DMS79 (cell line): ENCODE measurements at regions not wholly inside any gene's neighbourhood (a gene's known extent, or its start where the extent isn't known, plus 50 kb on each side); places are given as distances from the start of the nearest gene placed in this dataset.
"Not testable (repeated sequence)": the region's sequence is repeated elsewhere in the genome, so short reads cannot be mapped to it uniquely, and the experiment has no call there.

ENCODE experiments used
- DNase-seq: peaks from one replicate; lab custom pipeline; 2025; lab: John Stamatoyannopoulos, UW

DNA sequence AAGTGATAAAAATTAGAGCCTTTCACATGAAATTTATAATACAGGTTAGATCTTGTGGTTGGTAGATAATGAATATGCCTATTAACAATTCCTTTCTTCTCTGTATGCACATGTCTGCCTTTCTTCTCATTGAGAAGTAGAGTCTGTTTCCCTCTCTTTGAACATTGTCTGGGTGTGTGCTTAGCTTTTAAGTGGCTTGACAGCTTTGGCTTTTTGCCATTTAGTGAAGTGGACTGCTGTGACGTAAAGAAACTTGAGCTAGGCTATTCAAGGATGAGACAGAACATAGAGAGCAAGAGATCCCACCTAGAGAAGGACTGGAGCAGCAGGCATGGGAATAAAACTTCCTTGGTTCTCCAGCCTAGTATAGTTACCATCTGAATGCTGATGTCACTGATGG is 996.7 kb upstream of the CELF2 start:
- DNase-seq, result no peak

DNA sequence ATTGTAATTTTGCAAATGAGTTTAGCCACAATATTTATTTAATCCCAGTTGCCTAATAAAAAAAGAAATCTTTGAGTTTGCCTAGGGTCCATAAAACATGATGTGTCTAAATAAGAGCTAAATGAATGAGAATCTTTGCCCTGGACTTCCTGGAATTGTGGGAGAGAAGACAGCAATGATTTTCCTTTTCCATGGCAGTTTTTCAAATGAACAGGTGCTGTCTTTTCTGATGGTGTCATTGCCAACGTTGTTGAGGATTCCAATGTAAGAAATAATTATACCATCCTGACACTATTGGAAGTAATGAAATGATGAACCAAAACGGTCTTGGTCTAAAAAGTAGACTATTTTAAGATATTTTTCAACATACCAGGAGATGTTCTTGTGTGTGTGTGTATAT is 984.7 kb upstream of the CELF2 start:
- no peak for DNase-seq

DNA sequence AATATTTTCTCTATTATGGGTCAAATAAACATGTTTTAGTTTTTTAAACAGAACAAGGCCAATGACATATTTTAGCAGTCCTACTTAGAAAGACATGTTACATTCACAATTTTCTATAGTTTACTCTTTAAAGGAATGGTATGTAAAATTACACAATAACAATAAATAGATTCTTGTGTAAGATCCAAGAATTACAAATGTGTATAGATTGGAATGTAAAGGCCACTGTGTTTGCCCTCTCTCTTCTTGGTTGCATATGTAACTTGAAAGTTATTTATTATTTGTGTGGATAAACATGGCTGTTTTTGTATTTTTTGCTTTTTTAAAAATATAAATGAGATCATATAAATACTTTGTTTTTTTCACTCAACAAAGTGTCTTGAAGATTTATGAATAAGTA is 979.3 kb upstream of the CELF2 start:
- DNase-seq, result no peak

DNA sequence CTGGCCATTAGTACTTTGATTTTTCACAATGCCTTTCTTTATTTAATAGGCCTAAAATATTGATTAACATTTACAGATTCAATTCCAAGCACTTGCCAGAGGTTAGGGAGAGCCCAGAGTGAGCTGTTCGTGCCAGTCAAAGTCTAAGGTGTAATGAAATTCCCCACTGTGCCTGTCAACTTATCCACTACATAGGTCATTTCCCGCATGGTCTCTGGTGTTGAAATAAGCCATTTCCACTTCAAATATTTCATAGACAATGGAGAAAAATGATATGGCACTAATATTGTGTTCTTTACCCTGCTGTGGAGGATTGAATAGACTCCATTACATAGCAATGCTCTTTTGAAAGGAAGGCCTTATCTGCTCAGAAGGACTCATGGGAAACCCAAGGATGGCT is 978.1 kb upstream of the CELF2 start:
- DNase-seq, result no peak

DNA sequence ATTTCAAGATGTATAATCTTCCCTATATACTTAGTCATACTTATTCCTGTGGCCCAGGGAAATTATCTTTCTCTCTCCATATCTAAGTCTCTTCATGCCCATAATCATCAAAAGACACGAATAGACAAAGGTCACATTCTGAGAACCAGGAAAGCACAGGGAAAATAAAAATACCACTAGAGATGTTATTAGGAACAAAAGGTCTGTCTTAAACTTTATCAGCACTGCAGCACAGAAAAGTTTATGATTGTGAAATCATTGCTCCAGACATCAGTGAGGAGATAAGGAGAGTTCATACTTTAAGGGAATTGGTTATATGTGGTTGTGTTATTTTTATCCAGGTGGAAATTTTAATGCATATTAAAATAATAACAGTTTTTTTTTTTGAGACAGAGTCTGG is 974.6 kb upstream of the CELF2 start:
- no peak for DNase-seq

DNA sequence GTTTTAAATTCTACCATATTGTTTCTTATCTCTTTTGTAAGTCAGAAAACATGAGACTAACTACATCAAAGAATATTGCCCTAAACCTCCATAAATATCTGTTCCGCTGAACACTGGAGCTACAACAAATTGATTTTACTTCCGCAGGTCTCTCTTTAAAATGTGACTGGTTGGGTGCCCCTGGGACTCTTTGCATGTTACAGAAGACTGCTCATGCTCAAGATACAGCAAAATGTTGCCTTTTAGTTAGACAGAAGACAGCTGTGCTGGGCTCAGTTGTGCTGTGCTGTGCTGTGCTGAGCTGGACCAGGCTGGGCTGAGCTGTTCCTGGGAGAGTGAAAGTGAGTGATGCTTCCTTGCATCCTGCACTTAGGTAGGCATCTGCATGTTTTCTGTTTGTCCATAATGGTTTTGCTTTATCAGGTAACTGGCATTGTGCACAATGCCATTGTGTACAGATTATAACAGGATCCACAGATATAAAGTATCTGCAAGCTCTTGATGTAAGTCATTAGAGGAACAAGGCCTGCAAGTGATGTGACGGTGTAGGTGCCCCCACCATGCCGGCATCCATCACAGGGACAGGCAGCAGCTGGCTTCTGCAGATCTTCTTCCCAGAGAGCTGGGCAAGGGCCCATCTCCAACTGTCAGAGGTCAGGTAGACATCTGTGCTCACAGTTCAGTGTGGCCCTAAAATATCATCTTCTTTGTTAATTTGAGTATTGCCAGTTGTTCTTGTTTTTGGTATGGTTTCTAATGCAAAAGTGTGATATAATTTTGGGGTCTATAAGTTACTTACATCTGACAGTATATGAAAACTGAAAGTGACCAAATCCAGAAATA is 972.5 kb upstream of the CELF2 start:
- DNase-seq, result no peak

DNA sequence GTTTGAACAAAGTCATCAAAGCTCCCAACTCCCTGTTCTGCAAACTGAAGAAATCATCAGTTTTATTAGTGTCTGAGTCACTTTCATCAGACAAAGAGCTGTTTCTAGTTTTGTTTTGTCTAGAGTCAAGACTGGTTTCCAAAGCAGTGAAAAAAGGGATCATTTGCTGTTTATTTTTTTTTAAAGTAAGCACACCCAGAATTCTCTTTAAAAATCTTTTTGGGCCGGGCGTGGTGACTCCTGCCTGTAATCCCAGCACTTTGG is 972.0 kb upstream of the CELF2 start:
- no peak for DNase-seq

DNA sequence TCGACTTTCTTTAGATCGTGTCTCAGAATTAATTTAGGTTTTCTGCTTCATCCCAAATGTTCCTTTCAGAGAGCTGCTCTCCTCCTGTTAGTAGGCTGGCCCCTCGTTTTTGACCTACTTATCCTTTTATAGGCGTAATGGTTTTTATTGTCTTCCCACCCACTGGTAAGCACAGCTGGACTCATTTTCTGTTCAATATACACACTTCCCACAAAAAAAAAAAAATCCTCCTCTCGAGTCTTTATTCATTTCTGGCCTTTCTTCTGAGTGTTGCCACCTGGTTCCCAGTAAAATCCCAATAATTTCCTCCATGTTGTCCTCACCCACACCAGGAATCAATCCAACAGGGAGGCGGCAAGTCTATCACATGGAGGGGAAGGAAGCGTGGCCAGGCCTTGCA is 970.2 kb upstream of the CELF2 start:
- DNase-seq, result no peak

DNA sequence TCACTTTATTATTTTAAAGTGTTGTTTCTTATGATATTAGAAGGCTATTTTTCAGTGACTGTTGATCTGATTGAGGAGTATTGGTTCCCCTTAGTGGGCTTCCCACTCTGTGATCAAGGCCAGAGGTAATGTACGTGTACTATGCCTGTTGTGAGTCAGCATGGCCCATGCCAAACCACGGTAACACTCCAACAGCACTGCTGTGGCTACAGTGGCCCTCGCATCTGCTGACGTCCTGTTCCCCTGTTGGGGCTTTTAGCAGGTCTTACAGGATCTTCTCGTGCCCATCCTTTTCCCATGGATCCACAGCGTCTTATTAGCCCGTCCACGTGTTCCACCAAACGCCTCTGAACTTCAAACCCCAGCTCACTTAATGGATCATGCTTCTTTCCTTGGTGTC is 964.6 kb upstream of the CELF2 start:
- DNase-seq, result no peak

DNA sequence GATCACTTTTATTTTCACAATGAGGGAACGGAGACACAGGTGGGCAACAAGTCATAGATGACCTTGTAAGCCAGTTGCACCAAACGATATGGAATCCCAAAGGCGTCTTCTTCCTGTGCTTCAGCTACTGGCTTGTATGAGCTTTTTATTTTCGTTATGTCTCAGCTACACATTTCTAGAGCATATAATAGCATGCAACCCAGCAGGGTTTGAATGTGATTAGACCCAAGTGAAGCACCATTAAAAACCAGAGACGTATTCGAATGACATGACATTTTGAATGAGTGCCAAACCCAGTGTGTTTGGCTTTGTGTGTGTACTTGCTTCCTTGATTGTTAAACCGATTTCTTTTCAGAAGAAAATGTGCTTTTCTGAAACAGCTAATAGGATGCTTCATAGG is 963.2 kb upstream of the CELF2 start:
- DNase-seq, result no peak

DNA sequence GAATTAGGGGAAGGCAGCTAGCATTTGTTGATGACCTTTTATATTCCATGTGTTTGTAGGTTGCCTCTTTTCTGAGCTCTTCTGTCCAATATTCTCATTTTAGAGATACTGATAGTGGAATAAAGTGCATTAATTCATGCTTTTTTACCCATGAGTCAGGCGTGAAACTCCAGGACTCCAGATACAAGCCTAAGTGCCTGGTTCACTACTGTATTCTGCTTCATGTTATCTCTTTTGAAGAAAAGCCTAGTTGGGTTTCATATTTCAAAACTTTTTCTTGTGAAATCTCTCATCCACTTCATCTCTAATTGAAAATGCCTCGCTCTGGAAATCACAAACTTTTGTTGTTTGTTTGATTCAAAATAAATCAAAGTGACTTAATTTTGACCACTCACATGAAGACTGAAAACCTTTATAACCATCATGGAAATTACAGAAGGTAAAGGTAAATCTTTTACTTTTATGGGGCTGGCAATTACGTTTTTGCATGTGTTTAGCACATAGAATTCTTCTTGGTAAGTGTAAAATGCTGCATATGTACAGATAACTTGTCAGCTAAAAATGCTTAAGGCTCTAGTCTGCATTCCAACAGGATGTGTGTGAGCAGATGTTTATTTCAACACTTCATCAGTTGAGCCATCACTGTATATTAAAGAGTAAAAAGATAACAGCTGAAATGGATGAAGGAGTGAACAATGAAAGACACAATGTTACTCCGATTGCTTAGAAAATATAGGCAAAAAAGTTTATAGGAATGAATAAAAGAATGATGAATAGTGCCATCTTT is 961.8 kb upstream of the CELF2 start:
- no peak for DNase-seq

DNA sequence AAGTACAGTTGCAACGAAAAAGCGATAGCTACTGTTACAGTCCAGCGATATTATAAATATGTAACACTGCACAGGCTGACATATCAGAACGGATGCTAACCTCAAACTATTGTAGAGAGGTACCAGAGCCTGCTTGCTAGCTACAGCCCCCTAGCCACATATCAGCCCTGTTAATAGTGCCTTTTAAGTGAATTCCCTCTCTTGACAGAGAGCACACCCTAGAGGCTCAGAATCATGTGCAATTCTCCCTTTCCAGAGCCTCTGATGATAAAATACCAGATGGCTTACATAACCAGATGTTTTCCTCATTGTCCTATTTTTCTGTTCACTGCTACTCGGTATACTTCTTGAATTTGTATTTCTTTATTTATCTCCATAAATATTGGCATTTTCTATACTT is 960.7 kb upstream of the CELF2 start:
- DNase-seq, result no peak

DNA sequence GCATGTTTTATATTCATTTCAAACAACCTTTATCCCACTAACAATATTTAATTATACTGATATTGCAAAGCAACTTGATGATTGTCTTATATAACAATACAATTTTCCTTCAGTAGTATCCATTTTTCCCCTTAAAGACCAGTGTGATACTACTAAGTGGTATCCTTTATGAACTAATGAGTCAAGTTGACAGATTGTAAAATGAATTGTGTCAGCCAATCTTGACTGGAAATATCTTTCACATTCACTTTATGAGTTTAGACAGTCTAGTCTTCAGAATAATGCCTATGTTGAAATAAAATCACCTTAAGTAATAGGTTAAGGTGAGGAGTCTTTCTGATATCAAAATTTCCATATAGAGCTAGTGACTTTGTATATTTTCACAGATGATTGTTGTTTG is 950.0 kb upstream of the CELF2 start:
- DNase-seq, result no peak

DNA sequence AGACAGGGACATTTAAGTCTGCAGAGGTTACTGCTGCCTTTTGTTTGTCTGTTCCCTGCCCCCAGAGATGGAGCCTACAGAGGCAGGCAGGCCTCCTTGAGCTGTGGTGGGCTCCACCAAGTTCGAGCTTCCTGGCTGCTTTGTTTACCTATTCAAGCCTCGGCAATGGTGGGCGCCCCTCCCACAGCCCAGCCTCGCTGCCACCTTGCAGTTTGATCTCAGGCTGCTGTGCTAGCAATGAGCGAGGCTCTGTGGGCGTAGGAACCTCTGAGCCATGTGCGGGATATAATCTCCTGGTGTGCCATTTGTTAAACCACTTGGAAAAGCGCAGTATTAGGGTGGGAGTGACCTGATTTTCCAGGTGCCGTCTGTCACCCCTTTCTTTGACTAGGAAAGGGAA is 942.8 kb upstream of the CELF2 start:
- DNase-seq, result not testable (repeated sequence)

DNA sequence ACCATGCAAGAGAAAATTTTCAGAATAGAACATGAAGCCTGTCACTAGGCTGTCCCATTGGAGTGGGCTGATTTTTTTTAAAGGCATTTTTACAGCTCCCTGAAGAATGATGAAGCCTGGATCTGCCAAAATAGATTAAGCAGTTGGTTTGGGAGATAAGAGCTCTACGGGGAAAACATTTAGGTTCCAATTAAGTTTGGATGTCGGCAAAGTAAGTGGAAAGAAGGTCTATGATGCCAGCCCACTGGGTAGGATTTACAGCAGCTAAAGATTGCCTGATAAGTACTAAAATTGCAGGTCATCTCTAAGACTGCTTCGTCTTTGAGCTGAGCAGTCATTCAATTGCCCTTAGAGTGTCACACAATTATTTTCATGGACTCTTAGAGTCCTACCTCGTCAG is 939.2 kb upstream of the CELF2 start:
- DNase-seq, result no peak

DNA sequence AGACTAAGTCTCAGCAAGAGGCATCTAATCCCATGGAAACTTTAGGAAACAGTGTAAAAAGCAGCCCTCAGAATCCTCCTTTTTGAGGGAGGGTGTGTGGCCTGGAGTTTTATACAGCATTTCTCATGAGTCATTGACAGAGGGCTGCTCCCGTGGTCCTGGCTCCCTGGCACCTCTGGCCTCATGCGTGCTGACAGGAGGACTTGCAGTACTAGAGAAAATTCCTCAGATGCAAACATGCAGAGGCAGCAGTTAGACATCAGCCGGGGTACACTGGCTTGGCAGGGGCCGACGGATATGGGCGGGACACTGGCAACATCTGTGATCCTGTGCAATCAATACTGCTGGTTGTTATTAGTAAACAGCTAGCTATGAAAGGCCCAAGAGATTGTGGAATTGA is 925.1 kb upstream of the CELF2 start:
- no peak for DNase-seq

DNA sequence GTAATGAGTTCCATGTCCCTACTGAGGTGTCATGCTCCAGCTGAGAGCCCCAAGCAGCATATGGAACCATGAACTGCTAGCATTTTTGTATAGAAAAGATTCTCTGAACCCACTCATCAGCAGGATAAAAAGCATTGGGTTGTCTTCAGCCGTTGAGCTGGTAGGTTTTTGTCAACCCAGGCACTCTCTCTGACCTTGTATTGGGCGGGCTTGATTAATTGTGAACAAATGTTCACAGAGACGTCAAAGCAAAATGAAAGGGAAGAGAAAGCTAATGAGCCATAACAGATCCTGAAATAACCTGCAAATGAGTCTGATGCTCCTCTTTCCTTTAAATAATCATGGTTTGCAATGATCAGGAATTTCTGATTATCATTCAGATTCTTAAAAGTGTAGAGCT is 924.7 kb upstream of the CELF2 start:
- no peak for DNase-seq

DNA sequence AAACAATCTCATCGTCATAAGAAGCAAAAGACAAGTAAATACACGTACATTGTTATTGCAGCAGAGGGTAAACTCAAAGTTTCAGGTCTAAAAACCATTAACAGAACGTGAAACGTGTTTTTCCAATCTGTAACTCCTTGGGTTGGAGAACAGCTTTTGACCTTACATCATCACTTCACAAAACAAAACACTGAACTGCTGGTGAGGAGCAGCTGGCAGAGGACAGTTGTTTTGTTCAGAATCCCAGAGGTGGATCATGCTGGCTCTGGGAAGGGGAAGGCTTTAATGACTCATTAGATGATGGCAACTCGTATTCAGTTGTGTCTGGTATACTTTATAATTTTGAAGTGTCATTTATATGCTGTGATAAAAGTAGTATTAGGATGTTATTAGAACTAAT is 923.0 kb upstream of the CELF2 start:
- DNase-seq, result no peak

DNA sequence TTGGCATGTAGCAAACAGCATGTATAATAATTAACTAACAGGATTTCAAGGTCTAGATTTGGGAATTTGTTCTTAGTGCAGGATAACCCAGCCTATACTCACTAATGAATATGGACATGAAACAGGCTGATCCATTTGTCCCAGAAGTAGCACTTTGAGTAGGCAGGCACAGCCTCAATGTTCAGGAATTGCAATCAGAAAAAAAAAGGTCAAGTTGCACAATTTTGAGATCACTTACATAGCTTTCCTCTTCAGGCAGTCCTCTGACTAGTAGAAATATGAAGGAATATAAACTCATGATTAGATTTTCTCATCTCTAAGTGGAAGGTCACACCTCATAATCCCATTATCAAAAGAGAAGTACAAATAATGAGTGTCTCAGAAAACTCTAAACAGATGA is 921.4 kb upstream of the CELF2 start:
- DNase-seq, result no peak

DNA sequence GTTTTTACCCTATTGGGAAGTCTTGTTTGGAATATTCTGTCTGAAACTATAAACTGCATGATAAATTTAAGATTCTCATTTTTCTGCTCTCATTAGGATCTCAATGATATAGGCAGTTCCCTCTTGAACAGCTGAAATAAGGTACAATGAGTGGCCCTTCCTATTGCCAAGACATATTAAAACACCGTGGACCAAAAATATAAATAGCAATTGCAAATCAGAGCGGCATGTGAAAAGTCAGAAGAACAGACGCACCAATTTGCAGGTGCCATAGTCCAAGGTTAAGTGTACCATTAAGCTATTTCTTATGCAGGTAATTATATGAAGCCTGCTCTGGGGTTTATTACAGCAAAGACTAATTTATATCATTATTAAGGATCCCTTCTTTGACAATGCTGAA is 920.8 kb upstream of the CELF2 start:
- no peak for DNase-seq

DNA sequence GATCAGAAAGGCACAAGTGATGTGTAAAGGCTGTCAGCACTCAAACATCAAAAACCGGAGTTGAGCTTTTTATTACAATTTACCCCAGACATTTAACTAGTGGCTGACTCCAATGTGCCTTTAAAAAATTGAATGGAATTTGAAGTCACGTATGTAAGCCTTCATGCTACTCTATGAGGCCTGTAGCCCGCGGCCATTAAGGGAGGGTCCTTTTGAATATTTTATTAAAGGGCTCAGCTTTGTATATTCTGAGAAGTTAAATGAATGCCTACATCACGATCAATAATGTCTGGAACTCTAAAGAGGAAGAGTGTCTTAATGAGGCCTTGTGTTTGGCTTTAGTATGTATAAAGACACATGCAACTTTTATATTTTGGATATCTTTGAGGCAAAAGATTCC is 916.6 kb upstream of the CELF2 start:
- no peak for DNase-seq

DNA sequence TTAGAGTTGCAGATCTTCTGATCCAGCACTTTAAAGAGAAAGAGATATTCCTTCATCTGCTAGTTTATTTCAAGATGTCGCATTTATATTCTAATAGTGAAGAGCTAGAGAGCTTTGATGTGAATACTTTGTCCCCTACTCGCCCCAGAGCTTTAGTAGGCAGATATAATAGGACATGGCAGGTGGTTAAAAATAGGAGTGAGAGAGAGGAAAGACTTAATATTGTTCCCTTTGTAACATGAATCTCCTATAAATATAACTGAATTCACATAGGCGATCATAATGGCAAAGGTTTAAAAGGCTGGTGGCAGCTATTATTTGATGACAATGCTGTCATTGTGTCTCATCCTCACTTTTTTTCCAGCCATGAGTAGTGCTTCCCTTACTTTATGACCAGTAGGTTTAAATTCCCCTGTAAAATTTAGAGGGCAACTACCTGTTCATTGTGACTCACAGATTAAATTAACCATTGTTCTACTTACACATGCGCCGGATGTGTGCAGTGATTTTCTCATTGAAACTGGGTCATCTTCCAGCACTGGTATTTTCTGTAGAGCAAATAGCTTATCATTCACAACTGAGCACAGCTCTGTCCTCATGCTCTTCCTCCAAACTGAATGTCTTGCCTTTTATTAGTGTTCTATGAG is 906.7 kb upstream of the CELF2 start:
- DNase-seq, result no peak

DNA sequence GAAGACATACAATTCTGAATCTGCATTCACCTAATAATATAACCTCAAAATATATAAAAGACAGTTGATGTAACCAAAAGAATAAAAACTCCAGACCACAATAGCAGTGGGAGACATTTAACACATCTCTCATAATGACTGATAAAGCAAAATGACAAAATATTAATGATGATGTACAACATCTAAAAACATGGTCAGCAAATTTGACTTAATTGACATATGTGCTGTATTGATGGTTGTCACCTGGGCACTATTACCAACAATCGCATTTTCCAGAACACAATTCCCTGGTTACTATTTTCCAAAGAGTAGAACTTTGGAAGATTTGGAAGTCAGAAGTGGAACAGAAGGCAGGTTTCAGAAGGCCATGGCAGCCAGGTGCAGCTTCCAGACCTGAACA is 899.5 kb upstream of the CELF2 start:
- DNase-seq, result no peak

DNA sequence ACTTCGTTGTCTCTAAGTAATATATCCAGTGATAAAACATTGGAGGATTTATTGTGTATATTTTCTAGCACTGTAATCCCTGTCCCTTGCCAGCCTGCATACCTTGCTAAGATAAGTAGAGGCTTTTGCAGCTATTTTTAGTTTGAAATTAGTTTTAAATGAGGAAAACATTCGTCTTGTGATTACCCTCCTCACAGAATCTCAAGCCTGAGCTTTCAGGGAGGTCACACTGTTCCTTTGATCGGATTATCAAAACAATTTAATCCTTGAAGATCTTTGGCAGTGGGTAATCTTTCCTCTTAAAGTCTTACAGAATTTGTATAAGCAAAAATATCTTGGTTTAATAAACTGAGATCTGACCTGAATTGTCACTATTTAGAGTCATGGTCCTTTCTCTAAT is 897.0 kb upstream of the CELF2 start:
- DNase-seq, result no peak
